ENCODE measurements at regions not wholly inside any gene's neighbourhood (a gene's known extent, or its start where the extent isn't known, plus 50 kb on each side); places are given as distances from the start of the nearest gene placed in this dataset.
A peak's percentile ranks its signal among the peaks of the same experiment; 100 is the strongest.

DNA sequence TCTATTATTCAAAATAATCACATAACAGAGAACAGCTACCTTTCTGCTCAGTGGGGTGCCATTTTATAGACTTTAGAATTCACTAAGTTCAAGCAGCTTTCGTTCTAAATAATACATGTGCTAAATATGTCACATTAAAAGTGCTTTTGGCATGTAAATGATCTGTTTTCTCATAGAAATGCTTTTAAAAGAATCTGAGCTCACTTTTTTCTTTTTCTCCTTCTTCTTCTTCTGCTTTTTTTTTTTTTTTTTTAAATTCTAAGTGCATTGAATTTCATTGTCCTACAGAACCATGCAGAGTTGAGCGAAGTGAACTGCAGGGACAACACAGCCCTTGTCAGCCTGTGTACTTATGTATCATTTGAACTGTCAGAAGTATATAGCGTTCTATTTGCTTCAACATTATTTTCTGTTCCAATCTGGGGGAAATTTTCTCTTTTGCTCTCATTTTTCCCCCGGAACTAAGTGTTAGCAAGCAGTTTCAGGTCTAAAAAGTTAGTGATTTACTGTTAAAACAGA lies 193.8 kb upstream of the TMCO5A start:
- 80% methylated on average over 4 of the region's 4 CpGs for WGBS
- no peaks in the 10 kb centered on the region for H3K36me3 ChIP-seq

DNA sequence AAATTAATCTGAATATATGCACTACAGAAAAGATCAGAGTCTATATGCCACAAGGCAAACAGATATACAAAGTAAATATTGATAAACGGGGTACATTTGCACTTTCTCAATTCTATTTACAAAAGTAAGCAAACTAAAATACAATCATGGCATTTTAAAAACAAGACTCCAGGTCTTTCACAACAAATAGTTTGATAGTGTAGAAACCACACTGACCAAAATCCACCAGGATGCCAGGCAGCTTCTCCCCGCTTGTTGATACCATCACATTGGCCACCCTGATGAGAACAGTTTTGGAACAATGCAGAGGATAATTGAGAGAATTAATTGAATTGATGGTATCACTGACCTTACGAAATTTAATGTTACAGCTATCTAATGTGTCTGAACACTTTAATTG lies 190.6 kb upstream of the TMCO5A start:
- Histone ChIP-seq H3K4me1 (no peaks in the 10 kb centered on the region), H3K9me3 (peaks cover 0 to 7% (median 3%) of the 10 kb centered on the region in 4 donors), H3K27me3 (peaks cover 0 to 5% (median 0%) of the 10 kb centered on the region in 4 donors), H3K4me3 (no peak overlapping the region), H3K27ac (replicated peaks in 1 of 4) (no peak overlapping the region), H3K36me3 (no peaks in the 10 kb centered on the region)
- intact Hi-C loops (cut with DNase I) = no loop called here
- no peak for DNase-seq (ENCODE audit: extremely low spot score)
- 92% methylated on average over 3 of the region's 3 CpGs for WGBS
- TF ChIP-seq POLR2AphosphoS5 (IDR thresholded peaks at IDR 0.05) = no peak
- TF ChIP-seq, protein P1, sequence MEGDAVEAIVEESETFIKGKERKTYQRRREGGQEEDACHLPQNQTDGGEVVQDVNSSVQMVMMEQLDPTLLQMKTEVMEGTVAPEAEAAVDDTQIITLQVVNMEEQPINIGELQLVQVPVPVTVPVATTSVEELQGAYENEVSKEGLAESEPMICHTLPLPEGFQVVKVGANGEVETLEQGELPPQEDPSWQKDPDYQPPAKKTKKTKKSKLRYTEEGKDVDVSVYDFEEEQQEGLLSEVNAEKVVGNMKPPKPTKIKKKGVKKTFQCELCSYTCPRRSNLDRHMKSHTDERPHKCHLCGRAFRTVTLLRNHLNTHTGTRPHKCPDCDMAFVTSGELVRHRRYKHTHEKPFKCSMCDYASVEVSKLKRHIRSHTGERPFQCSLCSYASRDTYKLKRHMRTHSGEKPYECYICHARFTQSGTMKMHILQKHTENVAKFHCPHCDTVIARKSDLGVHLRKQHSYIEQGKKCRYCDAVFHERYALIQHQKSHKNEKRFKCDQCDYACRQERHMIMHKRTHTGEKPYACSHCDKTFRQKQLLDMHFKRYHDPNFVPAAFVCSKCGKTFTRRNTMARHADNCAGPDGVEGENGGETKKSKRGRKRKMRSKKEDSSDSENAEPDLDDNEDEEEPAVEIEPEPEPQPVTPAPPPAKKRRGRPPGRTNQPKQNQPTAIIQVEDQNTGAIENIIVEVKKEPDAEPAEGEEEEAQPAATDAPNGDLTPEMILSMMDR (IDR thresholded peaks at IDR 0.05) = no peak
- TF ChIP-seq EP300 (IDR thresholded peaks at IDR 0.05) = no peak
- TF ChIP-seq POLR2A (IDR thresholded peaks at IDR 0.05; ENCODE audit: low read depth) = no peak

More for the DNA sequence above, 193.8 kb upstream of the TMCO5A start:
- H3K27me3 ChIP-seq = peaks cover 0 to 5% (median 0%) of the 10 kb centered on the region in 4 donors
- no peak overlapping the region for H3K27ac ChIP-seq (replicated peaks in 1 of 4)
- no peak for DNase-seq (ENCODE audit: extremely low spot score)
- H3K4me1 ChIP-seq = no peaks in the 10 kb centered on the region
- no peaks in the 10 kb centered on the region for H3K9me3 ChIP-seq
- TF ChIP-seq POLR2A (IDR thresholded peaks at IDR 0.05; ENCODE audit: low read depth) = no peak
- no peak for TF ChIP-seq EP300 (IDR thresholded peaks at IDR 0.05)
- TF ChIP-seq, protein P1 (IDR thresholded peaks at IDR 0.05) = no peak
- no peak for TF ChIP-seq POLR2AphosphoS5 (IDR thresholded peaks at IDR 0.05)
- H3K4me3 ChIP-seq = no peak overlapping the region
- intact Hi-C loops (cut with DNase I) = no loop called here

DNA sequence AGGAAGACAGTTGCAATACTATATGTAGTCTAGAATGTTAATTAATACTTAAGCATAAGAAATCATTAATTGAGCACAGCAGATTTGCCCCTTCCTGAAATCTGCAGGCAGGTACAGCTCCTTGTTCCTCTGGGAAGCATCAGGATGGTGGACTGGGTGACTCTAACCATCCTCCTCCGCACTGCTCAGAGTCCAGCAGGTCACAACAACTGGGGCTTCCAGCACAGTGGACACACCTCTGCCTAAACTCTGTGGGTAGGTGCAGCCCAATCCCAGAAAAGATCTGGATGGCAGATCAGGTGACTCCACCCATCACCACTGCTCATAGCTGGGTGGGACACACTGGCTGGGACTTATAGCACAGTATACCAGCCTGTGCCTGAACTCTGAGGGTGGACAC lies 189.9 kb upstream of the TMCO5A start:
- WGBS = 88% methylated on average over 1 of the region's 1 CpG
- Histone ChIP-seq H3K27me3 (peaks cover 0 to 5% (median 0%) of the 10 kb centered on the region in 4 donors), H3K36me3 (no peaks in the 10 kb centered on the region), H3K4me1 (no peaks in the 10 kb centered on the region), H3K9me3 (peaks cover 0 to 13% (median 9%) of the 10 kb centered on the region in 4 donors), H3K27ac (replicated peaks in 1 of 4) (no peak overlapping the region), H3K4me3 (no peak overlapping the region)
- TF ChIP-seq POLR2AphosphoS5 (IDR thresholded peaks at IDR 0.05) (no peak), EP300 (IDR thresholded peaks at IDR 0.05) (no peak), POLR2A (IDR thresholded peaks at IDR 0.05; ENCODE audit: low read depth) (no peak)
- TF ChIP-seq, protein P1 (IDR thresholded peaks at IDR 0.05) = no peak
- intact Hi-C loops (cut with DNase I) = no loop called here
- DNase-seq (ENCODE audit: extremely low spot score) = no peak

DNA sequence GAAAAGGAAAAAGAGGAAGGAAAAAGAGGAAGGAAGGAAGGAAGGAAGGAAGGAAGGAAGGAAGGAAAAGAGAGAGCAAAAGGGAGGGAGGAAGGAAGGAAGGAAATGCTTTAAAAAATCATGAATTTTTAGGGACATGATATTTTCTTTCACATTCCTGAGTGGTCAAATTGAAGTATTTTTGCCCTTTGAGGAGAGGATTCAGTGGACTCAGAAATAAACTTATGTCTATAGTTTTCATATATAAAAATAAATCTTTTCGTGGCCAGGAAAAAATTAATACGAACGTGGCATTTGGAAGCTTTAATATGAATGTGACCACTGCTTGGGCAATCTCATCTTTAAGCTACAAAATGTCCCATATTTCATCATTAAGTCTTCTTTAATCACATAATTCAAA lies 183.0 kb upstream of the TMCO5A start:
- H3K4me3 ChIP-seq = no peak overlapping the region
- 91% methylated on average over 3 of the region's 3 CpGs for WGBS
- no peaks in the 10 kb centered on the region for H3K27me3 ChIP-seq
- DNase-seq (ENCODE audit: extremely low spot score) = no peak
- H3K4me1 ChIP-seq = no peaks in the 10 kb centered on the region
- peaks cover 0 to 9% (median 8%) of the 10 kb centered on the region in 4 donors for H3K9me3 ChIP-seq
- H3K27ac ChIP-seq (replicated peaks in 1 of 4) = no peak overlapping the region
- intact Hi-C loops (cut with DNase I) = no loop called here
- H3K36me3 ChIP-seq = no peaks in the 10 kb centered on the region
- TF ChIP-seq POLR2A (IDR thresholded peaks at IDR 0.05; ENCODE audit: low read depth) = no peak
- TF ChIP-seq, protein P1 (IDR thresholded peaks at IDR 0.05) = no peak
- TF ChIP-seq POLR2AphosphoS5 (IDR thresholded peaks at IDR 0.05) = no peak
- TF ChIP-seq EP300 (IDR thresholded peaks at IDR 0.05) = no peak

DNA sequence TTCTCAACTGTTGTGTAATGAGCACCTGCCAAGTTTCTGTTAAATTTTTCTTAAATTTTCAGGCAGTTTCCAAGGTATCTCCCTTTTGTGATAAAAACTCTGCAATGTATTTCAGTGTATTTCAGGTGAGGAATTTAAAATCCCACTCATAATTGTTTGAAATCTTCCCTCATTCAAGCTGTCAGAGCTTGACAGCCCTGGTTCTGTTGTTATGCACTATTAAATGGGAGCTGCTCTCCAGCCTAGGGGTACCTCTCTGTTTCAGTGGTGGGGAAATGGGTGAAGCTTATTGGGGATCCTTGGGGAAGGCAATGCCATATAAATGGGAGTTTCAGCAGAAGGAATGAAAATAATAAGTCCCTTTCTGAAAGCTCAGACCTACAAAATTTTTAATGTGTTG lies 178.0 kb upstream of the TMCO5A start:
- H3K4me3 ChIP-seq = no peak overlapping the region
- H3K27me3 ChIP-seq = no peaks in the 10 kb centered on the region
- DNase-seq (ENCODE audit: extremely low spot score) = peak; percentile 37
- no peak for TF ChIP-seq POLR2A (IDR thresholded peaks at IDR 0.05; ENCODE audit: low read depth)
- no peak for TF ChIP-seq POLR2AphosphoS5 (IDR thresholded peaks at IDR 0.05)
- no peak for TF ChIP-seq EP300 (IDR thresholded peaks at IDR 0.05)
- TF ChIP-seq, protein P1 (IDR thresholded peaks at IDR 0.05) = no peak
- H3K36me3 ChIP-seq = no peaks in the 10 kb centered on the region
- H3K4me1 ChIP-seq = no peaks in the 10 kb centered on the region
- intact Hi-C loops (cut with DNase I) = no loop called here
- H3K9me3 ChIP-seq = no peaks in the 10 kb centered on the region
- H3K27ac ChIP-seq (replicated peaks in 1 of 4) = no peak overlapping the region
